ENCODE measurements at regions not wholly inside any gene's neighbourhood (a gene's known extent, or its start where the extent isn't known, plus 50 kb on each side); places are given as distances from the start of the nearest gene placed in this dataset.

DNA sequence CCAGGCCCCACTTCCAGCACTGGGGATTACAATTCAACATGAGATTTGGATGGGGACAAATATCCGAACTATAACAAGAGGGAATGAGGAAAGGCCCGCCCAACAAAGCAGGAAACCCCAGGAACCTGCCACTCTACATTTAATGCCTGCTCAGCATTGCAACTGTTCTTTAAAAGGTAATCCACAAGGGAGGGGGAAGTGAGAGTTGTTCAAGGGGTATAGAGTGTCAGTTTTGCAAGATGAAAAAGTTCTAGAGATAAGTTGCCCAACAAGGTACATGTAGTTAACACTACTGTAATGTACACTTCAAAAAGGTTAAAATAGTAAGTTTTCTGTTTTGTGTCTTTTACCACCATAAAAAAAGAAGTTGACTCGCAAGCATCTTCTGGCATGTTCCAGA is 137.6 kb downstream of the MBD2 start:
- Histone ChIP-seq H3K36me3 (no peaks in the 10 kb centered on the region), H3K27me3 (peaks cover 85% of the 10 kb centered on the region), H3K9me3 (peaks cover 12% of the 10 kb centered on the region), H3K4me1 (ENCODE audit: control insufficient read depth in 1 of 2, insufficient read depth in 1 of 2, low read depth in 1 of 2, low read length in 1 of 2) (peaks cover 0 to 21% of the 10 kb centered on the region in 2 experiments), H3K4me3 (ENCODE audit: low read depth in 1 of 2, low read length in 1 of 2) (no peak overlapping the region), H3K27ac (no peak overlapping the region)
- TF ChIP-seq CTCF (IDR thresholded peaks at IDR 0.05) = no peak

GRCh38 chr18:54086046-54086802 is 138.2 kb downstream of the MBD2 start:
- H3K27me3 ChIP-seq = peaks cover 85% of the 10 kb centered on the region
- no peak for TF ChIP-seq CTCF (IDR thresholded peaks at IDR 0.05)
- peaks cover 12% of the 10 kb centered on the region for H3K9me3 ChIP-seq
- H3K36me3 ChIP-seq = no peaks in the 10 kb centered on the region
- no peak overlapping the region for H3K27ac ChIP-seq
- H3K4me1 ChIP-seq (ENCODE audit: control insufficient read depth in 1 of 2, insufficient read depth in 1 of 2, low read depth in 1 of 2, low read length in 1 of 2) = peaks cover 0 to 21% of the 10 kb centered on the region in 2 experiments
- H3K4me3 ChIP-seq (ENCODE audit: low read depth in 1 of 2, low read length in 1 of 2) = no peak overlapping the region

DNA sequence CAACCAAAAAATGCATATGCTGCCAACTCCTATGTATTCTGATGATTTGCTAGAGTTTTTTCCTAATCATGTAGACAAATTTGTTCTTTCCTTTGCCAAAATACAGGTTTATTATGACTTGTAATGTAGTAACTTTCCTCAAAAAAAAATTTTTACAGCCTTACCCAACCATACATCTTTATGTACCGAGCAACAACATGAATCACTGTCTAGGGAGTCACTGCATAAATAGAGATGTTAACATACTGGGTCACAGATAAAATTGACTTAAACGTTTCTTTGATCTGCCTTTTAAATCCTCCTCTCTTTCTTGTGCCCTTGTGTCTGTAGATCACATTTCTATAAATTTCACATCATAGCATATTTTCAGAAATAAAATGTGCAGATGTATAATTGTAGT is 143.6 kb downstream of the MBD2 start:
- H3K9me3 ChIP-seq = peaks cover 12% of the 10 kb centered on the region
- TF ChIP-seq CTCF (IDR thresholded peaks at IDR 0.05) = no peak
- H3K36me3 ChIP-seq = no peaks in the 10 kb centered on the region

GRCh38 chr18:54076166-54076565 is 148.3 kb downstream of the MBD2 start:
- no peak for TF ChIP-seq CTCF (IDR thresholded peaks at IDR 0.05)
- no peaks in the 10 kb centered on the region for H3K4me1 ChIP-seq (ENCODE audit: control insufficient read depth in 1 of 2, insufficient read depth in 1 of 2, low read depth in 1 of 2, low read length in 1 of 2)
- H3K9me3 ChIP-seq = no peaks in the 10 kb centered on the region
- no peak overlapping the region for H3K4me3 ChIP-seq (ENCODE audit: low read depth in 1 of 2, low read length in 1 of 2)
- no peaks in the 10 kb centered on the region for H3K36me3 ChIP-seq
- no peak overlapping the region for H3K27ac ChIP-seq
- H3K27me3 ChIP-seq = peaks cover 94% of the 10 kb centered on the region

More for the DNA sequence above, 143.6 kb downstream of the MBD2 start:
- H3K27me3 ChIP-seq = peaks cover 94% of the 10 kb centered on the region
- no peak overlapping the region for H3K27ac ChIP-seq
- H3K4me1 ChIP-seq (ENCODE audit: control insufficient read depth in 1 of 2, insufficient read depth in 1 of 2, low read depth in 1 of 2, low read length in 1 of 2) = peaks cover 0 to 6% of the 10 kb centered on the region in 2 experiments
- no peak overlapping the region for H3K4me3 ChIP-seq (ENCODE audit: low read depth in 1 of 2, low read length in 1 of 2)

- peaks cover 89% of the 10 kb centered on the region for H3K27me3 ChIP-seq
- H3K36me3 ChIP-seq = no peaks in the 10 kb centered on the region
- H3K4me1 ChIP-seq (ENCODE audit: control insufficient read depth in 1 of 2, insufficient read depth in 1 of 2, low read depth in 1 of 2, low read length in 1 of 2) = no peaks in the 10 kb centered on the region
- H3K27ac ChIP-seq = no peak overlapping the region
- TF ChIP-seq CTCF (IDR thresholded peaks at IDR 0.05) = no peak
- no peaks in the 10 kb centered on the region for H3K9me3 ChIP-seq
- no peak overlapping the region for H3K4me3 ChIP-seq (ENCODE audit: low read depth in 1 of 2, low read length in 1 of 2)
Observed at GRCh38 chr18:54075689-54076088, 148.8 kb downstream of the MBD2 start.
